Stomach (tissue), 8 donors: ENCODE measurements at regions not wholly inside any gene's neighbourhood (a gene's known extent, or its start where the extent isn't known, plus 50 kb on each side); places are given as distances from the start of the nearest gene placed in this dataset.
A peak's percentile ranks its signal among the peaks of the same experiment; 100 is the strongest.

ENCODE experiments used
- DNase-seq, 2 donors: peaks; one replicate each; pipeline versions ENCODE4 v3.0.0 to v3.0.0-alpha.2; 2013 to 2019
- H3K27ac ChIP-seq, 5 donors: fragments of 200-600 bp in 4 of 5; sonication (generic) in 4 of 5; one replicate each; pipeline ENCODE4 v1.5.1; 2013 to 2019; ENCODE audit warnings: mild to moderate bottlenecking in 1 of 5, moderate library complexity in 1 of 5
- H3K27me3 ChIP-seq, 3 donors: fragments of 200-600 bp; sonication (generic); one replicate each; pipeline ENCODE4 v1.5.1; 2017 to 2019; ENCODE audit warnings: mixed run types in 1 of 3
- H3K36me3 ChIP-seq, 4 donors: fragments of 200-600 bp; sonication (generic); 1 replicate in 3 of 4; 2 replicates in 1 of 4; pipeline ENCODE4 v1.5.1; 2016 to 2019
- H3K4me1 ChIP-seq, 4 donors: fragments of 200-600 bp; sonication (generic); one replicate each; pipeline ENCODE4 v1.5.1; 2016 to 2019
- H3K4me3 ChIP-seq, 4 donors: fragments of 200-600 bp; sonication (generic) in 3 of 4; one replicate each; pipeline ENCODE4 v1.5.1; 2016 to 2019; ENCODE audit warnings: mild to moderate bottlenecking in 1 of 4
- H3K9me3 ChIP-seq, 4 donors: fragments of 200-600 bp; sonication (generic); one replicate each; pipeline ENCODE4 v1.5.1; 2016 to 2019
- CTCF ChIP-seq, 7 experiments: fragments of 450-650 bp in 4 of 7; fragments of 200-600 bp in 3 of 7; sonication (generic) in 3 of 7; IDR thresholded peaks; one replicate each; pipeline ENCODE4 v1.5.1; 2016 to 2019; ENCODE audit warnings: antibody characterized with exemption in 7 of 7, control low read depth in 2 of 7, mild to moderate bottlenecking in 1 of 7
- EP300 ChIP-seq: sonication (generic); formaldehyde crosslinking; IDR thresholded peaks from one replicate; pipeline ENCODE4 v1.6.1; 2017; ENCODE audit warnings: antibody characterized with exemption
- POLR2A ChIP-seq, 4 donors: fragments of 450-650 bp; IDR thresholded peaks; one replicate each; pipeline ENCODE4 v1.6.1; 2016; ENCODE audit warnings: antibody characterized with exemption in 4 of 4, control low read depth in 2 of 4, mild to moderate bottlenecking in 1 of 4, moderate library complexity in 1 of 4
- POLR2AphosphoS5 ChIP-seq, 3 donors: sonication (generic); formaldehyde crosslinking; IDR thresholded peaks; one replicate each; pipeline ENCODE4 v1.6.1; 2016; ENCODE audit warnings: antibody characterized with exemption in 3 of 3
- WGBS, 5 donors: extraction: QIAGEN DNeasy Blood & Tissue Kit in 3 of 5; methylation state at CpG; one replicate each; pipeline versions ENCODE4 v1.1.5 to v1.1.7; 2013 to 2018; 5-methylcytosine and 5-hydroxymethylcytosine counted together
- intact Hi-C: fragments of 100-400 bp; cut with DNase I; formaldehyde crosslinking; loops from one replicate; pipeline ENCODE4 v1.15.1; 2023; ENCODE audit warnings: low total_unique reads
- donor health status: healthy with polysubstance abuse.
- donor health status: Bipolar disorder and iron deficiency.
- donor health status: healthy.

GRCh38 chr20:24109537-24109936 lies 121.0 kb upstream of the GGTLC1 start:
- Histone ChIP-seq H3K4me3 (no peak overlapping the region), H3K36me3 (no peaks in the 10 kb centered on the region), H3K4me1 (no peaks in the 10 kb centered on the region), H3K27me3 (peaks cover 0 to 4% (median 0%) of the 10 kb centered on the region in 3 donors), H3K9me3 (no peaks in the 10 kb centered on the region), H3K27ac (no peak overlapping the region)
- TF ChIP-seq EP300 (no peak), POLR2AphosphoS5 (IDR thresholded peaks at IDR 0.05) (no peak), POLR2A (IDR thresholded peaks at IDR 0.05) (no peak)
- 80 to 89% (median 85%) methylated on average over 10 of the region's 10 CpGs for WGBS, 5 donors
- intact Hi-C loops = no loop called here
- DNase-seq = no peak

GRCh38 chr20:24109008-24109407 lies 120.4 kb upstream of the GGTLC1 start:
- WGBS, 5 donors = 84 to 92% (median 90%) methylated on average over 12 of the region's 12 CpGs
- Histone ChIP-seq H3K27me3 (peaks cover 0 to 9% (median 0%) of the 10 kb centered on the region in 3 donors), H3K9me3 (no peaks in the 10 kb centered on the region), H3K36me3 (no peaks in the 10 kb centered on the region), H3K4me1 (no peaks in the 10 kb centered on the region), H3K27ac (no peak overlapping the region), H3K4me3 (no peak overlapping the region)
- peak in 1 of 2 donors; percentile 28 for DNase-seq
- TF ChIP-seq POLR2A (IDR thresholded peaks at IDR 0.05) (no peak), CTCF (IDR thresholded peaks at IDR 0.05) (no peak), EP300 (no peak), POLR2AphosphoS5 (IDR thresholded peaks at IDR 0.05) (no peak)
- intact Hi-C loops = no loop called here

- WGBS, 5 donors = 69 to 84% (median 79%) methylated on average over 3 of the region's 3 CpGs
- intact Hi-C loops = no loop called here
- TF ChIP-seq CTCF (IDR thresholded peaks at IDR 0.05) (no peak), EP300 (no peak), POLR2AphosphoS5 (IDR thresholded peaks at IDR 0.05) (no peak), POLR2A (IDR thresholded peaks at IDR 0.05) (no peak)
Measured at GRCh38 chr20:24108581-24108980, 120.0 kb upstream of the GGTLC1 start.

GRCh38 chr20:24106801-24107445 lies 118.3 kb upstream of the GGTLC1 start:
- WGBS, 5 donors = 39 to 66% (median 49%) methylated on average over 8 of the region's 8 CpGs
- TF ChIP-seq POLR2AphosphoS5 (IDR thresholded peaks at IDR 0.05) = no peak
- TF ChIP-seq EP300 = no peak
- TF ChIP-seq POLR2A (IDR thresholded peaks at IDR 0.05) = no peak
- no peak for TF ChIP-seq CTCF (IDR thresholded peaks at IDR 0.05)

More at GRCh38 chr20:24108581-24108980, 120.0 kb upstream of the GGTLC1 start:
- H3K27ac ChIP-seq = no peak overlapping the region
- H3K4me3 ChIP-seq = no peak overlapping the region
- DNase-seq = no peak
- no peaks in the 10 kb centered on the region for H3K4me1 ChIP-seq
- H3K9me3 ChIP-seq = no peaks in the 10 kb centered on the region
- H3K36me3 ChIP-seq = no peaks in the 10 kb centered on the region
- peaks cover 0 to 13% (median 0%) of the 10 kb centered on the region in 3 donors for H3K27me3 ChIP-seq

GRCh38 chr20:24106150-24106800 lies 117.7 kb upstream of the GGTLC1 start:
- TF ChIP-seq EP300 (no peak), CTCF (IDR thresholded peaks at IDR 0.05) (no peak), POLR2A (IDR thresholded peaks at IDR 0.05) (no peak)
- H3K4me3 ChIP-seq = no peak overlapping the region

More at GRCh38 chr20:24106801-24107445, 118.3 kb upstream of the GGTLC1 start:
- Histone ChIP-seq H3K4me1 (no peaks in the 10 kb centered on the region), H3K9me3 (no peaks in the 10 kb centered on the region), H3K27ac (no peak overlapping the region), H3K4me3 (no peak overlapping the region), H3K27me3 (peaks cover 0 to 15% (median 0%) of the 10 kb centered on the region in 3 donors), H3K36me3 (no peaks in the 10 kb centered on the region)
- DNase-seq = no peak
- intact Hi-C loops = no loop called here

More at GRCh38 chr20:24106150-24106800, 117.7 kb upstream of the GGTLC1 start:
- Histone ChIP-seq H3K27me3 (peaks cover 0 to 15% (median 0%) of the 10 kb centered on the region in 3 donors), H3K36me3 (no peaks in the 10 kb centered on the region), H3K4me1 (no peaks in the 10 kb centered on the region), H3K9me3 (no peaks in the 10 kb centered on the region), H3K27ac (no peak overlapping the region)
- intact Hi-C loops = no loop called here
- no peak for DNase-seq
- 39 to 54% (median 47%) methylated on average over 4 of the region's 4 CpGs for WGBS, 5 donors
